ENCODE measurements at regions not wholly inside any gene's neighbourhood (a gene's known extent, or its start where the extent isn't known, plus 50 kb on each side); places are given as distances from the start of the nearest gene placed in this dataset.
A peak's percentile ranks its signal among the peaks of the same experiment; 100 is the strongest.

DNA sequence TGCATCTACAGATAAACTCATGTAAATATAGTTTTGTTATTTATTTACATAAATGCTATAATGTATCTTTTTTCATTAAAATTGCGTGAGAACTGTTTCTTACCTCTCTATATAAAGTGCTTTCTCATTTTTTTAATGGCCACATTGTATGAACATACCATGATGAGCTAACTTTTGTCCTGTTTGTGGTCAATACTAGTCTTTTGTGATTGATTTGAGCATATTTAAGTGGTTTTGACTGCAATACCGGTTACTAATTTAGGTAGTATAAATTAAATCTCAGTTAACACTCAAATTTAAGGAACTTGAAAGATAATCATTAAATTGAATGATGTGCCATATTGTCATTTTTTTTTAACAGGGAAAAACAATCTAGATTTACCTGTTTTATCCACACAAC is 108.2 kb downstream of the HAUS1 start:
- H3K9me1 ChIP-seq (replicated peaks; ENCODE audit: control insufficient read depth, extremely low read depth, insufficient read depth, low read length), result no peaks in the 10 kb centered on the region
- ChIA-PET CTCF (interaction anchor here (0.6 to 3.1 kb wide), 22 partner anchors 8 to 739 kb away, joined by 3 to 132 read pairs (median 4); a partner anchor contains a TSS), POLR2A (interaction anchor here (0.6 kb wide), 1 partner anchor 1795 kb away, joined by 3 read pairs; no protein-coding TSS in a partner anchor)
- no peak overlapping the region for H3K27ac ChIP-seq (ENCODE audit: insufficient read depth, low read depth, low read length)
- no peaks in the 10 kb centered on the region for H4K20me1 ChIP-seq (replicated peaks; ENCODE audit: control insufficient read depth, extremely low read depth, insufficient read depth, low read length)
- H3K4me1 ChIP-seq (ENCODE audit: control insufficient read depth, extremely low read depth, insufficient read depth, low read length), result peaks cover 12% of the 10 kb centered on the region
- no peak overlapping the region for H3K9ac ChIP-seq (replicated peaks; ENCODE audit: extremely low read depth, insufficient read depth, low read length)
- FAIRE-seq, result no peak
- dilution Hi-C loops (cut with MboI; ENCODE audit: extremely low pct_ligation_motif_present, low sequenced_read_pairs), result no loop called here
- H2AFZ ChIP-seq (ENCODE audit: low read depth, low read length), result no peak overlapping the region
- TF ChIP-seq MYC (IDR thresholded peaks at IDR 0.05; ENCODE audit: low read depth, low read length) (no peak), GATA2 (IDR thresholded peaks at IDR 0.05; ENCODE audit: insufficient read depth, insufficient read length, low read depth, low read length) (no peak)
- TF ChIP-seq, protein P1, sequence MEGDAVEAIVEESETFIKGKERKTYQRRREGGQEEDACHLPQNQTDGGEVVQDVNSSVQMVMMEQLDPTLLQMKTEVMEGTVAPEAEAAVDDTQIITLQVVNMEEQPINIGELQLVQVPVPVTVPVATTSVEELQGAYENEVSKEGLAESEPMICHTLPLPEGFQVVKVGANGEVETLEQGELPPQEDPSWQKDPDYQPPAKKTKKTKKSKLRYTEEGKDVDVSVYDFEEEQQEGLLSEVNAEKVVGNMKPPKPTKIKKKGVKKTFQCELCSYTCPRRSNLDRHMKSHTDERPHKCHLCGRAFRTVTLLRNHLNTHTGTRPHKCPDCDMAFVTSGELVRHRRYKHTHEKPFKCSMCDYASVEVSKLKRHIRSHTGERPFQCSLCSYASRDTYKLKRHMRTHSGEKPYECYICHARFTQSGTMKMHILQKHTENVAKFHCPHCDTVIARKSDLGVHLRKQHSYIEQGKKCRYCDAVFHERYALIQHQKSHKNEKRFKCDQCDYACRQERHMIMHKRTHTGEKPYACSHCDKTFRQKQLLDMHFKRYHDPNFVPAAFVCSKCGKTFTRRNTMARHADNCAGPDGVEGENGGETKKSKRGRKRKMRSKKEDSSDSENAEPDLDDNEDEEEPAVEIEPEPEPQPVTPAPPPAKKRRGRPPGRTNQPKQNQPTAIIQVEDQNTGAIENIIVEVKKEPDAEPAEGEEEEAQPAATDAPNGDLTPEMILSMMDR (IDR thresholded peaks at IDR 0.05; ENCODE audit: extremely low read depth in 1 of 2, insufficient read depth in 1 of 2, low read depth in 1 of 2, low read length in 2 of 2), result no peak
- no peak for DNase-seq (ENCODE audit: low read depth, low spot score)
- H3K27me3 ChIP-seq (ENCODE audit: control insufficient read depth in 2 of 2, insufficient read depth in 2 of 2, low read length in 2 of 2), result no peaks in the 10 kb centered on the region
- intact Hi-C loops (cut with micrococcal nuclease), result no loop called here
- H3K36me3 ChIP-seq (ENCODE audit: control insufficient read depth in 2 of 2, extremely low read depth in 1 of 2, insufficient read depth in 2 of 2, low read length in 2 of 2), result peaks cover 0 to 4% of the 10 kb centered on the region in 2 experiments
- H3K4me2 ChIP-seq (ENCODE audit: insufficient read depth, low read length), result no peak overlapping the region
- peaks cover 38% of the 10 kb centered on the region for H3K79me2 ChIP-seq (ENCODE audit: control insufficient read depth, insufficient read depth, low read length)
- no peak overlapping the region for H3K4me3 ChIP-seq (replicated peaks in 1 of 3; ENCODE audit: insufficient read depth in 1 of 3, low read depth in 1 of 3, low read length in 3 of 3)
- H3K9me3 ChIP-seq (replicated peaks; ENCODE audit: control insufficient read depth, insufficient read depth, low read length), result no peaks in the 10 kb centered on the region
- BruUV-seq (replicated peaks), result no TSS peak

DNA sequence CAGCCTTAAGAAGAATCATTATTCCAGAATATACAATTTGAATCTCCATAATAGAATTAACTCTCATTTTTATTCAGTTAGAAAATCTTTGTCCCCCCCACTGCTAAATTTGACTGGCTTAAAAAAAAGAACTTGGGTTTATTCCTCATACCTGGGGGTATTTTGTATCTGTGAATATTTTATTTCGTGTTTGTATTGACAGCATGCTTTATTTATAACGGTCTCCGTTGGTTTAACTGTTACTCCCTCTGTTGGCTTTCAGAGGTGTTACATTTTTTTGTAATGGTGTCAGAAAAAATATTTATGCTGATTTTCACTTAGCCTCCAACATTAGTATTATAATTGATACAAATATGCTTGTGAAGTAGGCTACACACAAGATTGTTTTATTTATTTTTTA is 109.1 kb downstream of the HAUS1 start:
- Histone ChIP-seq H3K4me3 (replicated peaks in 1 of 3; ENCODE audit: insufficient read depth in 1 of 3, low read depth in 1 of 3, low read length in 3 of 3) (no peak overlapping the region), H3K9me3 (replicated peaks; ENCODE audit: control insufficient read depth, insufficient read depth, low read length) (no peaks in the 10 kb centered on the region), H3K27ac (ENCODE audit: insufficient read depth, low read depth, low read length) (no peak overlapping the region), H3K4me2 (ENCODE audit: insufficient read depth, low read length) (no peak overlapping the region), H3K36me3 (ENCODE audit: control insufficient read depth in 2 of 2, extremely low read depth in 1 of 2, insufficient read depth in 2 of 2, low read length in 2 of 2) (peaks cover 0 to 4% of the 10 kb centered on the region in 2 experiments), H3K9me1 (replicated peaks; ENCODE audit: control insufficient read depth, extremely low read depth, insufficient read depth, low read length) (no peaks in the 10 kb centered on the region), H3K4me1 (ENCODE audit: control insufficient read depth, extremely low read depth, insufficient read depth, low read length) (peaks cover 12% of the 10 kb centered on the region), H3K79me2 (ENCODE audit: control insufficient read depth, insufficient read depth, low read length) (peaks cover 30% of the 10 kb centered on the region), H2AFZ (ENCODE audit: low read depth, low read length) (no peak overlapping the region), H3K27me3 (ENCODE audit: control insufficient read depth in 2 of 2, insufficient read depth in 2 of 2, low read length in 2 of 2) (no peaks in the 10 kb centered on the region), H4K20me1 (replicated peaks; ENCODE audit: control insufficient read depth, extremely low read depth, insufficient read depth, low read length) (no peaks in the 10 kb centered on the region), H3K9ac (replicated peaks; ENCODE audit: extremely low read depth, insufficient read depth, low read length) (no peak overlapping the region)
- peak; percentile 32 for DNase-seq (ENCODE audit: low read depth, low spot score)
- ChIA-PET CTCF (interaction anchor here (0.6 to 3.1 kb wide), 12 partner anchors 9 to 445 kb away, joined by 3 to 132 read pairs (median 6); a partner anchor contains a TSS), POLR2A (no interaction called here)
- TF ChIP-seq FOS (IDR thresholded peaks at IDR 0.05; ENCODE audit: borderline replicate concordance, insufficient read depth, low read length), result no peak
- TF ChIP-seq, protein P1 (IDR thresholded peaks at IDR 0.05; ENCODE audit: extremely low read depth in 1 of 2, insufficient read depth in 1 of 2, low read depth in 1 of 2, low read length in 2 of 2), result peak in 1 of 2 donors; percentile 32
- intact Hi-C loops (cut with micrococcal nuclease) (loop anchor here (1.0 kb wide), 2 partner anchors 40 to 65 kb away; no protein-coding TSS in a partner anchor), dilution Hi-C loops (cut with MboI; ENCODE audit: extremely low pct_ligation_motif_present, low sequenced_read_pairs) (no loop called here)
- no TSS peak for BruUV-seq (replicated peaks)
- FAIRE-seq, result no peak
